Right lung (tissue), 2 donors: ENCODE measurements at regions not wholly inside any gene's neighbourhood (a gene's known extent, or its start where the extent isn't known, plus 50 kb on each side); places are given as distances from the start of the nearest gene placed in this dataset.
A peak's percentile ranks its signal among the peaks of the same experiment; 100 is the strongest.

ENCODE experiments used
- DNase-seq, 2 donors: peaks; one replicate each; pipeline ENCODE4 v3.0.0-alpha.2; 2013

GRCh38 chr6:40937491-40937890 lies 101.5 kb downstream of the UNC5CL start:
- no peak for DNase-seq

- DNase-seq = no peak
These were observed 102.2 kb downstream of the UNC5CL start for GRCh38 chr6:40936818-40937251.

DNA sequence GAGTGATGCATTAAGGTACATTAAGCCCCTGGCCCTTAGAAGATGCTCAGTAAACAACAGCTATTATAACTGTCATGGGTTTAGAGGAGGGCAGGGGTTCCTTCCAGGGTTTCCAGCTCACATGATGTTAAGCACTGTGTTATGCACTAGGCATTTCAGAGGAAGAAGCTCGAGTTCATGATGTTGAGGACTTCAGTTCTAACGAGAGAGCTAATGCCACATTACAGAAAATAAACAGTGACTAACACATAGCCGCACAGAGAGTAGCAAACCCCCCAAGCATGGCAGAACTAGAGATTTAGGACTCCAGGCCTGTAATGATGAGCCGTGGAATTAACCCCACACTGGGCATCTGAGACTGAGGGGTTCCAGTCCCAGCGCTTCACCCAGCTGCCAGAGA lies 105.2 kb downstream of the UNC5CL start:
- no peak for DNase-seq

DNA sequence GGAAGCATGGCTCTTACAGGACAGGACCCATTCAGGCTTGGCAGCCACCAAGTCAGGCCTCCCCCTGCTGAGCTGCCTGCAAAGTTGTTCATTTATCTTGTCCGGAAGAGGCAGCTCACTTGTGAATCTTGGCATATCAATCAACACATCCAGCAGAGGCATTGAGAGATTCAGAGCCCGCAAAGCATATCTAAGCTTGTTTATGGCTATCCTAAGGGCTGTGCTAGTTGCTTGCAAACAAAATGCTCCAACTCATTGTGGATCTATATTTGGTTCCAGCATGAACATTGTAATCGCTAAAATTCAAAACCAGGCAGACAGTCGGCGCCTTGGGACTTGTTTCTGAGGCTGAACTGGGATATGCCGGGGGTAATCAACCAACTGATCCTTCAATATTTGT lies 106.1 kb downstream of the UNC5CL start:
- no peak for DNase-seq

GRCh38 chr6:40932366-40932765 lies 106.7 kb downstream of the UNC5CL start:
- no peak for DNase-seq

DNA sequence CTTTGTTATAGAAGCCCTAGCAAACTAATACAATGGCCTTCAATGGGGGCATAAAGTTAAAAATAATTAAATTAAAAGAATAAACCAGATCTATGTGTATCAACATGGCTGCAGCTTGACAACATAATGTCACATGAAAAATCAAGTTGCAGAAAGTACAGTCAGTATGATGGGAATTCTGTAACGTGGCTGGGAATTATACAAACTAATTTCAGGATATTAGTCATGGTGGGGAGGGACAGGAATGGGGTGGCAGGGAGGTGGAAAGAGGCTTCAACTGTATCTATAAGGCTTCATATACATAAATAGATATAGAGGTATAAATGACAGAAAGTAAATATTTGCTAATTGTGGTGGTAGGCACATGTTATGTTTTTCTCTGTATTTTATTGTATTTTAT lies 107.1 kb downstream of the UNC5CL start:
- DNase-seq = no peak

- no peak for DNase-seq
These were observed 108.5 kb downstream of the UNC5CL start for GRCh38 chr6:40930555-40930954.

DNA sequence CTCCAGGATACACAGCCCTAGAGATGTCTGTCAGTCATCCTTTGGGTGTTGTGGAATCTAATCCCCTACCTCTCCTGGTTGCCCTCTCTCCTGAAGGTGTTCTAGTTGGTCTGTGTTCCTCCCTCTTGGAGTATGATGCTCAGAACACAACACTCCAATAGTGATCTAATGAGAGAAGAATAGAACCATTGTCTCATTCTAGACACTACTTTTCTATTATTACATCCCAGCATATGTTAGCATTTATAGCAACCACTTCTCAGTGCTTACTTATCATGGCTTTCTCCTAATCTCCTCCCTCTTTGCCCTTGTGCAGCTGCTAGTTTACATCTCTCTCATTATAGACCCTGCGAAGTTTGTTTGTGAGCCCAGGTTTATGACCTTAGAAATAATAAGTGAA lies 109.0 kb downstream of the UNC5CL start:
- DNase-seq = no peak

GRCh38 chr6:40929176-40929575 lies 109.8 kb downstream of the UNC5CL start:
- no peak for DNase-seq

- no peak for DNase-seq
These were observed 110.3 kb downstream of the UNC5CL start for GRCh38 chr6:40928763-40929162.

DNA sequence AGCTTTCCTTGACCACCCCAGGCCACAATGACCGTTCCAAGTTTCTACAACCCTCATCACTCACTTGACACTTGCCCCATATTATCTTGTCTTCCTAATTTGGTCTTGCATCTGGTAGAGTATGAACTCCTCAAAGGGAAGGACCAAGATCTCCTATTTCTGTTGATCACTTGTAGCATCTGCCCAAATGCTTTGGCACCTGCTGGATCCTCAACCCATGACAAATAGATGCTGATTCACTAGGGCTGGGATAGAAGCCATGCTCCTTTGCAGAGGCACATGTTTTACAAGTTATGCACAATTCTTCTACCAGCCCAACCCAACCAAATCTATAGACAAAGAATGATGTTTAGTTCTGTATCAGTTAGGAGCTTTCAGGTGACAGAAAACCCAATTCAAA lies 110.7 kb downstream of the UNC5CL start:
- no peak for DNase-seq

GRCh38 chr6:40925341-40925740 lies 113.7 kb downstream of the UNC5CL start:
- DNase-seq = no peak

GRCh38 chr6:40924839-40925238 lies 114.2 kb downstream of the UNC5CL start:
- DNase-seq = no peak

- no peak for DNase-seq
These were observed 115.1 kb downstream of the UNC5CL start for GRCh38 chr6:40923880-40924279.

GRCh38 chr6:40923326-40923725 lies 115.7 kb downstream of the UNC5CL start:
- no peak for DNase-seq

DNA sequence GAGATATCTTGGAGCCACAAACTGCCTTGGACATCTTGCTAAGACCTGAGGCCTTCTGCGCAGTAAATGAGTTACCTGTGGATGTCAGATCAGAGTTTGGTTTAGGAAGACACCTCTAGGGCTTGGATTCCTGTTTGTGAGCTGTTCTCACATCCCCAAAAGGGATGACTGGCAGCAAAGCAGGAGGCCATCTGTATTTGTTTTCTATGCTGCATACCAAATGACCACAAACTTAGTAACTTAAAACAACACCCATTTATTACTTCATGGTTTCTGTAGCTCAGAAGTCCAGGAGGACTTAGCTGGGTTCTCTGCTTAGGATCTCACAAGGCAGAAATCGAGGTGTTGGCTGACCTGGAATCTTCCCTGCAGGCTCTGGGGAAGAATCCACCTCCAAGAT lies 116.7 kb downstream of the UNC5CL start:
- no peak for DNase-seq

DNA sequence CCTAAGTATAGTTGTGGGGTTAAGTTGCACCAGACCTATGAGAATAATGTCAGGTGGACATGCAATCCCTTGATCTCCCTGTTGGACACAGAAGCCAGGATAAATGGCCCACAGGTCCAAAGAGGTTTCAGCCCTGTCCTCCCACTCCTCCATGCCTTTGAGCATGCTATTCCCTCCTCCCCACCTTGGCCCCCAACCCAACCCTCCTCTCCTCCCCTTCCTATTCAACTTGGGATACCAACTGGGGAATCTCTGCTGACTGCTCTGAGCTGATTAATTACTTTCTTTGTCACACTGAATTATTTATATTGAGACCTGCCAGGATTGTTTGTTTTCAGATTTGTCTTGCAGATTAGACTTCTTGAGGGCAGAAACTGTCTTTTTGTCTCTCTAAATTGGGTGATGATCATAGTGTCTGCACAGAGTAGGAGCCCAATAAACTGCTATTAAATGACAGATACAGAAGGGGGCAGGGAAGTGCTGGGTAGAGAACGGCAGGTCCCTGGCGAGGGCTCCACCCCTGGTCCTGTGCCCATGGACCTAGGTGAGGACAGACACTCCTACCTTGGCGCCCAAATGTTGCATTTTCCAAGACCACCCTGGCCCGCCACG lies 120.9 kb downstream of the UNC5CL start:
- DNase-seq = no peak

DNA sequence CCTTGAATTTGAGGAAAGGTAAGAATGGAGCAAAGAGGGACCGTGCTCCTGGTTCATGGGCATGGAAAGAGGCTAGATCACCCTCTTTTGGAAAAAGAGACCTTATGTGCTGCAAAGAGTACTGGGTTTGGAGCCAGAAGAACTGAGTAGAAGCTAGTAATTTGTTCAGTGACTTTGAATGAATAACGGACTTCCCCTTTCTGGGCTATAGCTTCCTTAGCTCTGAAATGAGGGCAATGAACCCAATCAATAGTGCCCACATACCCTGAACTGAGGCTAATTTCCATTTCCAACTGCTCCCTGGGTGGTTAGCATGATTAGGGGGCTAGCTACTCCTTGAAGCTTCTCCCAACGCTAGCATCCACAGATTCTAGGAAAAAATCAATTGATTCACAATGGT lies 121.4 kb downstream of the UNC5CL start:
- DNase-seq = no peak

DNA sequence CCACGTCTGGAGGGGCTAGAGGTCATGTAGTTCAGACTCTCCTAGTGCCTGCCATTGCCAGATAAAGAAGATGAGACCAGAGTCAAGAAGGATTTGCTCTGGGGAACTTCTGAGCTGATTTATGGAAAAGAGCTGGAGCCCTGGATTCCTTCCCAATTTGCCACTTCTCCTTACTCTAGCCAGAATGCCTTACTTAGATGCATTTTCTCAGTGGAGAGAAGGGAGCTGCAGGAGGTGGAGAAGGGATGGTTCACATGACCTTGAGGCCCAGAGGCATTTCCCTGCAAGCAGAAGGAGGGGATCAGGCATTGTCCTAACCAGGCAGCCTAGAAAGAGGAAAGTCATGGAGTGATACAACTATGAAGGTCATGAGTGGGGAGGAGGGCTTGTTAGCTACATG lies 122.2 kb downstream of the UNC5CL start:
- DNase-seq = no peak

DNA sequence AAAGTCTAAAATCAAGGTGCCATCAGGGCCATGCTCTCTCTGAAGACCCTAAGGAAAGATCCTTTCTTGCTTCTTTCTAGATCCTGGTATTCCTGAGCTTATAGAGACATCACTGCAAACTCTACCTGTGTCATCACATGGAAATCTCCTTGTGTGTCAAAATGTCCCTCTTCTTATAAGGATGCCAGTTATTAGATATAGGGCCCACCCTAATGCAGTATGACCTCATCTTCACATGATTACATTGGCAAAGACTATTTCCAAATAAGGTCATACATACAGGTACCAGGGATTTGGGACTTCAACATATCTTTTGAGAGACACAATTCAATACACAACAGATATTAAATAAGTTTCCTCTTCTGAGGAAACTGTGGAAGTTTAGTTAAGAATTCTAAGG lies 123.9 kb downstream of the UNC5CL start:
- DNase-seq = no peak

- DNase-seq = no peak
These were observed 125.0 kb downstream of the UNC5CL start for GRCh38 chr6:40914005-40914404.

GRCh38 chr6:40912158-40912946 lies 126.7 kb downstream of the UNC5CL start:
- peak; percentile 27 to 37 for DNase-seq

- no peak for DNase-seq
These were observed 128.6 kb downstream of the UNC5CL start for GRCh38 chr6:40910260-40910893.
